ENCODE measurements at regions not wholly inside any gene's neighbourhood (a gene's known extent, or its start where the extent isn't known, plus 50 kb on each side); places are given as distances from the start of the nearest gene placed in this dataset.

DNA sequence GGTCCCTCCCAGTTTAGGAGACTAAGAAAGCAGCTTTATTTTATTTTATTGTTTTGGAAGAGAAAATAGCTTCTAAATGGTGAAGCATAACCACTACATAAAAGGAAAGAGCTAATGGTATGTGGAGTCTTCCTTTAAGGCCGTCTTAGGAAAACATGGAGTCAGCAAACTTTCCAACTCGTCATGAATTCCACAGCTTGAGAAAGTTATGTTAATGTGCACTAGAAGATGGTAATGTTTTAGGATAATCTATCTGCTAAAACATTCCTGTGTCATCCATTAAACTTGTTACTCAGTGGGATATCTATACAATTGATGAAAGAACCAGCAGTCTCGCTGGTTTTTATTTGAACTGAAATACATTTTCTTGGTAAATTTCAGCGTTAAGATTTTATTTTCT is 448.4 kb upstream of the SEL1L start:
- Histone ChIP-seq H3K9ac (ENCODE audit: low read length) (no peak overlapping the region), H2AFZ (ENCODE audit: low read length) (no peak overlapping the region), H3K9me3 (ENCODE audit: low read length) (no peaks in the 10 kb centered on the region), H3K27ac (ENCODE audit: low read depth, low read length, poor library complexity, severe bottlenecking) (no peak overlapping the region), H3K4me1 (ENCODE audit: insufficient read depth, low read length, severe bottlenecking) (no peaks in the 10 kb centered on the region), H4K20me1 (ENCODE audit: insufficient read depth, low read length) (no peaks in the 10 kb centered on the region), H3K9me2 (ENCODE audit: low read depth, low read length) (no peaks in the 10 kb centered on the region), H3K36me3 (ENCODE audit: insufficient read depth, low read length) (no peaks in the 10 kb centered on the region), H3K4me2 (ENCODE audit: low read length) (no peak overlapping the region), H3K79me2 (ENCODE audit: insufficient read depth, low read length) (no peaks in the 10 kb centered on the region), H3K4me3 (ENCODE audit: low read depth, low read length, poor library complexity, severe bottlenecking) (no peak overlapping the region), H3F3A (ENCODE audit: insufficient read depth, low read length) (no peaks in the 10 kb centered on the region), H3K27me3 (ENCODE audit: insufficient read depth, low read length) (no peaks in the 10 kb centered on the region)
- TF ChIP-seq EZH2 (IDR thresholded peaks at IDR 0.05; ENCODE audit: borderline replicate concordance, low read length) = no peak
- TF ChIP-seq, protein P1, sequence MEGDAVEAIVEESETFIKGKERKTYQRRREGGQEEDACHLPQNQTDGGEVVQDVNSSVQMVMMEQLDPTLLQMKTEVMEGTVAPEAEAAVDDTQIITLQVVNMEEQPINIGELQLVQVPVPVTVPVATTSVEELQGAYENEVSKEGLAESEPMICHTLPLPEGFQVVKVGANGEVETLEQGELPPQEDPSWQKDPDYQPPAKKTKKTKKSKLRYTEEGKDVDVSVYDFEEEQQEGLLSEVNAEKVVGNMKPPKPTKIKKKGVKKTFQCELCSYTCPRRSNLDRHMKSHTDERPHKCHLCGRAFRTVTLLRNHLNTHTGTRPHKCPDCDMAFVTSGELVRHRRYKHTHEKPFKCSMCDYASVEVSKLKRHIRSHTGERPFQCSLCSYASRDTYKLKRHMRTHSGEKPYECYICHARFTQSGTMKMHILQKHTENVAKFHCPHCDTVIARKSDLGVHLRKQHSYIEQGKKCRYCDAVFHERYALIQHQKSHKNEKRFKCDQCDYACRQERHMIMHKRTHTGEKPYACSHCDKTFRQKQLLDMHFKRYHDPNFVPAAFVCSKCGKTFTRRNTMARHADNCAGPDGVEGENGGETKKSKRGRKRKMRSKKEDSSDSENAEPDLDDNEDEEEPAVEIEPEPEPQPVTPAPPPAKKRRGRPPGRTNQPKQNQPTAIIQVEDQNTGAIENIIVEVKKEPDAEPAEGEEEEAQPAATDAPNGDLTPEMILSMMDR (IDR thresholded peaks at IDR 0.05; ENCODE audit: low read length) = no peak

- H2AFZ ChIP-seq (ENCODE audit: low read length) = no peak overlapping the region
- H3K27me3 ChIP-seq (ENCODE audit: insufficient read depth, low read length) = no peaks in the 10 kb centered on the region
- no peak overlapping the region for H3K4me2 ChIP-seq (ENCODE audit: low read length)
- H3F3A ChIP-seq (ENCODE audit: insufficient read depth, low read length) = no peaks in the 10 kb centered on the region
- no peak overlapping the region for H3K4me3 ChIP-seq (ENCODE audit: low read depth, low read length, poor library complexity, severe bottlenecking)
- H3K9me2 ChIP-seq (ENCODE audit: low read depth, low read length) = no peaks in the 10 kb centered on the region
- no peaks in the 10 kb centered on the region for H3K36me3 ChIP-seq (ENCODE audit: insufficient read depth, low read length)
- H3K9ac ChIP-seq (ENCODE audit: low read length) = no peak overlapping the region
- TF ChIP-seq EZH2 (IDR thresholded peaks at IDR 0.05; ENCODE audit: borderline replicate concordance, low read length) = no peak
- TF ChIP-seq, protein P1 (IDR thresholded peaks at IDR 0.05; ENCODE audit: low read length) = no peak
- H3K27ac ChIP-seq (ENCODE audit: low read depth, low read length, poor library complexity, severe bottlenecking) = no peak overlapping the region
- H3K9me3 ChIP-seq (ENCODE audit: low read length) = no peaks in the 10 kb centered on the region
- no peaks in the 10 kb centered on the region for H3K4me1 ChIP-seq (ENCODE audit: insufficient read depth, low read length, severe bottlenecking)
- H3K79me2 ChIP-seq (ENCODE audit: insufficient read depth, low read length) = no peaks in the 10 kb centered on the region
- no peaks in the 10 kb centered on the region for H4K20me1 ChIP-seq (ENCODE audit: insufficient read depth, low read length)
These were observed 452.4 kb upstream of the SEL1L start for GRCh38 chr14:81986005-81986404.

- Histone ChIP-seq H3K4me2 (ENCODE audit: low read length) (no peak overlapping the region), H3K27me3 (ENCODE audit: insufficient read depth, low read length) (no peaks in the 10 kb centered on the region), H3K27ac (ENCODE audit: low read depth, low read length, poor library complexity, severe bottlenecking) (no peak overlapping the region), H4K20me1 (ENCODE audit: insufficient read depth, low read length) (no peaks in the 10 kb centered on the region), H3K4me3 (ENCODE audit: low read depth, low read length, poor library complexity, severe bottlenecking) (no peak overlapping the region), H3F3A (ENCODE audit: insufficient read depth, low read length) (no peaks in the 10 kb centered on the region), H2AFZ (ENCODE audit: low read length) (no peak overlapping the region), H3K4me1 (ENCODE audit: insufficient read depth, low read length, severe bottlenecking) (no peaks in the 10 kb centered on the region), H3K36me3 (ENCODE audit: insufficient read depth, low read length) (no peaks in the 10 kb centered on the region), H3K9me2 (ENCODE audit: low read depth, low read length) (no peaks in the 10 kb centered on the region), H3K79me2 (ENCODE audit: insufficient read depth, low read length) (no peaks in the 10 kb centered on the region), H3K9me3 (ENCODE audit: low read length) (no peaks in the 10 kb centered on the region), H3K9ac (ENCODE audit: low read length) (no peak overlapping the region)
- TF ChIP-seq, protein P1 (IDR thresholded peaks at IDR 0.05; ENCODE audit: low read length) = no peak
These were observed 455.6 kb upstream of the SEL1L start for GRCh38 chr14:81989211-81989610.
